HFF-Myc (cell line): ENCODE measurements at regions not wholly inside any gene's neighbourhood (a gene's known extent, or its start where the extent isn't known, plus 50 kb on each side); places are given as distances from the start of the nearest gene placed in this dataset.

ENCODE experiments used
- DNase-seq: peaks from one replicate; pipeline ENCODE4 v3.0.0-alpha.2; 2011; ENCODE audit warnings: low read depth; ENCODE audit errors: extremely low read depth
- H3K4me3 ChIP-seq: replicated peaks from 2 replicates; pipeline ENCODE4 v1.5.1; 2011; ENCODE audit warnings: low read depth, mild to moderate bottlenecking, control low read depth, low read length
- CTCF ChIP-seq: IDR thresholded peaks from 2 replicates; pipeline ENCODE4 v1.5.1; 2012; ENCODE audit warnings: mild to moderate bottlenecking, low read depth, low read length, control low read depth; ENCODE audit errors: missing control alignments

DNA sequence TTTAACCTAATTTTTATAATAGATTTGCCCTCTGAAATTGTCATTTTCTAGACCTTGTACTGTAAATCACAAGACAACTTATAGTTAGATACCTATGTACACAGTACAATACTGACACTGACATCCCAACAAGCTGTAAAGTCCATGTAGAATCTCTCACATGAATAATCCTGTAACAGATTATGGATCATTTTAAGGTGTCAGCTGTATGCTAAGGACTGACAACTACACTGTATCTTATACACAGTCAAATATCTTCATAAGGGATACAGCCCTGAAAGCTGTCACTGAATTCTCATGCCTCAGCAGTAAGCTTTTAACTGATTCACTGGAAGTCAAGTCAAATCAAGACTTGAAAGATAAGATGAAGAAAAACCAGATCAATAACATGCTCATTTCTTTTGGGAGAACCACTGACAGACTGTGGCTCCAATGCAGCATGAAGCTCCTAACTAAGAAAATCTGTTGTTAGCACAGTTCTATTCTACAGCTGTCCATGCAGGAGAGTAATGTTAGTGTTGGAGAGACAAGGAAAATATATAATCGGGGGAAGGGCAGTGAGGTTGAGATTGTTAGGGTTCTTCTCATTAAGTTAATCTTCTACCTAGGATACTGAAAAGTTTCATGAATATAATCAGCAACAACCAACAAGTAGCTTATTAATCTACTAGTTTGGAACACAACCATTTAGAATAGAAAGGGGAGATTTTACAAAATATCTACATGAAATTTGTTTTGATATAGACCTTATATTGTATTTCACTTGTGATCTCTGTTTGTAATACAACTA lies 612.0 kb downstream of the PCDH18 start:
- no peak overlapping the region for H3K4me3 ChIP-seq
- DNase-seq: no peak
- no peak for TF ChIP-seq CTCF

GRCh38 chr4:136918772-136919171 lies 613.5 kb downstream of the PCDH18 start:
- no peak for DNase-seq
- no peak for TF ChIP-seq CTCF
- H3K4me3 ChIP-seq: no peak overlapping the region

GRCh38 chr4:136917312-136918110 lies 614.8 kb downstream of the PCDH18 start:
- DNase-seq: no peak
- no peak overlapping the region for H3K4me3 ChIP-seq
- TF ChIP-seq CTCF: no peak

GRCh38 chr4:136909626-136910025 lies 622.7 kb downstream of the PCDH18 start:
- no peak for DNase-seq
- no peak for TF ChIP-seq CTCF

DNA sequence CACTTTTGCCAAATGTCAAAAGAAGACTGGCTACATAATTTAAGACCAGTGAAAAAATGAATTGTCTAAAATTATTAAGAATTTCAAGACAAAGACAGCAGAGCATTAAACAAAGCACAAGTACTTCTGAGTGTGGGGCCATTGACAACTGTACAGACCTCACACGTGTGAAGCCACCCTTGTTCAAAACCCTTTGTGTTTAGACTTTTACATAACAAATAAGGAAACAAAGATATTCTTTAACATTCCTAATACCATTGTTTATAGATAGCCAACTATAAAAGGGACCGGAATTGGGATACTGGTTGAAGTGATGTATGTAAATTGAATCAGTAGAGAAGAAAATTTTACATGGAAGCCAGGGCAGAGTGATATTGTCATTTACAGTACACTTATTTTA lies 624.2 kb downstream of the PCDH18 start:
- no peak for TF ChIP-seq CTCF
- H3K4me3 ChIP-seq: no peak overlapping the region
- no peak for DNase-seq

More at GRCh38 chr4:136909626-136910025, 622.7 kb downstream of the PCDH18 start:
- no peak overlapping the region for H3K4me3 ChIP-seq

DNA sequence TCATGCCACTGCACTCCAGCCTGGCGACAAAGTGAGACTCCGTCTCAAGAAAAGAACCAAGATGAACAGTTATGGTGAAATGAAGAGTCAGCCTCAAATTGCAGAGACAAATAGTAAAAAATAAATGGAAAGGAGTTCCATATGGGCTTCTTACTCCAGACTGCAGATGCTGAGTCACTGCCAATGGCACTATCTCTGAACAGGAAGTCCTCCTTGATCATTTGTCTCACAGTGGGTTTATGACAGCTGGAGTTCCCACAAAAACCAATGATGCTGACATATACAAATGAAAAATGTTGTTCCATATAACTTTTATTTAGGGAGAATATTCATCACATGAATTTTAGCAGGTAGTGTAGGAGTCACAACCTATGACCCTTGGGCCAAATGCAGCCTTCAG lies 631.6 kb downstream of the PCDH18 start:
- TF ChIP-seq CTCF: no peak
- DNase-seq: no peak
- no peak overlapping the region for H3K4me3 ChIP-seq
